Epithelial cell of esophagus (primary cell): ENCODE measurements at regions not wholly inside any gene's neighbourhood (a gene's known extent, or its start where the extent isn't known, plus 50 kb on each side); places are given as distances from the start of the nearest gene placed in this dataset.

Experiments used
- DNase-seq: peaks from one replicate; pipeline ENCODE4 v3.0.0; 2010; ENCODE audit warnings: low read depth
- H3K4me3 ChIP-seq: 2 replicates; pipeline ENCODE4 v1.5.1; 2011; ENCODE audit warnings: mild to moderate bottlenecking, low read length, control low read depth
- TF ChIP-seq, protein P1 (sequence below): IDR thresholded peaks from 2 replicates; pipeline ENCODE4 v1.5.1; 2011; ENCODE audit warnings: low read depth, mild to moderate bottlenecking, low read length, control low read depth, inconsistent platforms; ENCODE audit not compliant: insufficient read depth; ENCODE audit errors: missing control alignments

DNA sequence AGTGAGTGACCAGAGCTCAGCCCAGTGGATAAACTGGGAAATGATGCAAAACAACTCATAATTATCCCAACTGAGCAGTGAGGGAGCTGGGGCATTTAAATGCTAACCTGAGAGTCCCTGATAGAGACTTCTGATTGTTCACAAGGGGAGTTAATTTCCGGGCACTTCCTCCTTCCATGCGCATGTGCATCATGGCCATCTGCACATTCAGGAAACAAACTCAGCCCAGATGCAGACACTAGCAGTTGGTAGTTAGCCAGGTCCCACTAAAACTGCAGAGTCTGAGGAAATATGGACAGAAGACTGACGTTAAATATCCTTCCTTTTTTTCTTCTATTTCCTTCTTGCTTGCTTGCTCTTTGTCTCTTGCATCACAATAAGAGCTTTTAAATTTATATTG is 852.1 kb upstream of the LRRC4C start:
- no peak overlapping the region for H3K4me3 ChIP-seq
- TF ChIP-seq, protein P1, sequence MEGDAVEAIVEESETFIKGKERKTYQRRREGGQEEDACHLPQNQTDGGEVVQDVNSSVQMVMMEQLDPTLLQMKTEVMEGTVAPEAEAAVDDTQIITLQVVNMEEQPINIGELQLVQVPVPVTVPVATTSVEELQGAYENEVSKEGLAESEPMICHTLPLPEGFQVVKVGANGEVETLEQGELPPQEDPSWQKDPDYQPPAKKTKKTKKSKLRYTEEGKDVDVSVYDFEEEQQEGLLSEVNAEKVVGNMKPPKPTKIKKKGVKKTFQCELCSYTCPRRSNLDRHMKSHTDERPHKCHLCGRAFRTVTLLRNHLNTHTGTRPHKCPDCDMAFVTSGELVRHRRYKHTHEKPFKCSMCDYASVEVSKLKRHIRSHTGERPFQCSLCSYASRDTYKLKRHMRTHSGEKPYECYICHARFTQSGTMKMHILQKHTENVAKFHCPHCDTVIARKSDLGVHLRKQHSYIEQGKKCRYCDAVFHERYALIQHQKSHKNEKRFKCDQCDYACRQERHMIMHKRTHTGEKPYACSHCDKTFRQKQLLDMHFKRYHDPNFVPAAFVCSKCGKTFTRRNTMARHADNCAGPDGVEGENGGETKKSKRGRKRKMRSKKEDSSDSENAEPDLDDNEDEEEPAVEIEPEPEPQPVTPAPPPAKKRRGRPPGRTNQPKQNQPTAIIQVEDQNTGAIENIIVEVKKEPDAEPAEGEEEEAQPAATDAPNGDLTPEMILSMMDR = no peak
- DNase-seq = no peak

DNA sequence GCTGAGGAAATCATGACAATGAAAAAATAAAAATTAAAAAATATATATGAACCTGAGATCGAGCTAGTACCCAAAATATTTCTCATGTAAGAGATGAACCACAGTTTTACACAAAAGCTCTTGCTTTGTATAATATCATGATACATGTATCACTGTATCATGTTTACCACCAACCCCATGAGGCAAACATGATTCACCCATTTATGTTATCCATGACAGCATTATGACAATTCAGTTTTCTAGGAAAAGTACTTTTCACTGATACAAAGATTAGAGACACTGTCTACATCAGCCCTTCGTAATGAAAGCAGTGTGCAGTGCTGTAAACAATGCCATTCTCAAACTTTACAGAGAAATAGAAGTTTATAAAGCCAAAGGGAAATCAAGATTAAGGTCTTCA is 852.5 kb upstream of the LRRC4C start:
- no peak overlapping the region for H3K4me3 ChIP-seq
- TF ChIP-seq, protein P1 = no peak

DNA sequence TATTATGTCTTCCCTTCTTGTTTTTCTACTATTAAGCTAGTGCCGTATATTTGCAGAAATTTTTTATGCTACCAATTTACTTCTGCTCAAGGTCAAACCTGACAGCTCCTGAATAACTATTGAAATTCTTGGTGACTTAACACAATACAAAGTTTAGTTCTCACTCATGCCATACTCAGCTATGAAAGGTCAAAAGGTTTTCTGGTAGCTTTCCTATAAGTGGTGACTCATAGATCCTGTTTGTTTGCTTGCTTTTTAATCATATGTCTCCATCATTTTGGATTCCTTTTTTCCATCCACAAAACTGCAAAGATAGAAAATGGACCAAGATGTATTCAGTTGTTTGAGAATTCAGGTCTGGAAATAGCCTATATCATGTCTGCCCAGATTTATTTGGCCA is 855.8 kb upstream of the LRRC4C start:
- DNase-seq = peak; percentile 0
- TF ChIP-seq, protein P1 = no peak
- H3K4me3 ChIP-seq = no peak overlapping the region

More for the DNA sequence above, 852.5 kb upstream of the LRRC4C start:
- no peak for DNase-seq

DNA sequence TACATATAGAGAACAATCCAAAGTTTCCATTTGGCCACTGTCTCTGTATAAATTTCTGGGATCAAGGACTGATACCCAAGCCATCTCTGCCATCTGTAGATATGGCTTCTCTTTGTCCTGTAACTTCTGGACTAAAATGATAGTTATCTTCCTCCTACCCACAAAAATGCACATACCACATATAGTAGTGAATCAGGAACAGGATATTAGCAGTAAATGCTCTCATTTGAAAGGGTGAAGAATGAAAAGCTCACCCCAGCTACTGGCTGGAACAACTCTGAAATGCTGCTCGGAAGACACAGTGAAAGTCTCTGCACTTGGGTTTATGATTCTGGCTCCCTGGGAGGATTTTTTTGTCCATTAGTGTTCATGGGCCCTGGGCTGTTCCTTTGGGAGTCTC is 856.4 kb upstream of the LRRC4C start:
- no peak for DNase-seq
- no peak overlapping the region for H3K4me3 ChIP-seq
- TF ChIP-seq, protein P1 = no peak

DNA sequence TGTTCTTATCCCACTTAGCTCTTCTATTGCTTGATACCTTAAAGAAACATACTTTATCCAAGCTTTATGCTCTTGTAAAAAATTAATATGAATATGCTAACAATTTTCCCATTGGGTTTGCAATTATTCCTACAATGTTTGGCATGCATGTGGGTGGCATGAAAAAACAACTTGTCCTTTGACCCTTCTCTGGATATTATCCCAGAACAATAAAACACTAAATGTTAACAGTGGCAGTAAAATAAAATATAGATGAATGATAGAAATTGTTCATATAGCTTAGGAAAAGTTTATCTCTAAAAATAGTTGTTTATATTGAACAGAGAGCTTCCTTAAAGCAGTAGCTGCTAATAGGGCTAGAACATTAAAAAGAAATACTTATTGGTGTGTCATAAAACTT is 860.5 kb upstream of the LRRC4C start:
- TF ChIP-seq, protein P1 = no peak
- H3K4me3 ChIP-seq = no peak overlapping the region
- DNase-seq = no peak

DNA sequence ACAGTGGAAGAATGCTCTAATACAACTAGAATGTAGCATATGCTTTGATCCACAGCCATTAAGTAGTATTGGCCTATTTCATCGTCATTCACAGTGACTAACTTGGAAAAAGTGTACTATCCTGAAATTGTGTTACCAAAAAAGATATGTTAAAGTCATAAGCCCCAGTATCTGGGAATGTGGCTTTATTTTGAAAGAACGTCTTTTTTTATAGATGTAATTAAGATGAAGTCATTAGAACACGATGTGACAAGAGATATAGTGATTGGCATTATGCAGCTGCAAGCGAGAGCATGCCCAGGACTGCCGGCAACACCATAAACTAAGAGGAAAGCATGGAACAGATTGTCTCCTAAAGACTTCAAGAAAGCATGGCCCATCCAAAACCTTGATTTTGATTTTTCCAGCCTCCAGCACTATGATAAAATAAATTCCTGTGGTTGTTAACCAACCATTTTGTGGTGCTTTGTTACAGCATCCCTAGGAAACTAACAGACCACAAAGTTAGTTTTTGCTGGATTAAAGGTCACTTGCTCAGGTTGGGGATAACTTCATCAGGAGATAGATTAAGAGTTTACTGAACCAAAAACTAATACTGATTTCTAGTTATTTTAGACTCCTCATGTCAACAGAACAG is 870.6 kb upstream of the LRRC4C start:
- TF ChIP-seq, protein P1 = no peak

DNA sequence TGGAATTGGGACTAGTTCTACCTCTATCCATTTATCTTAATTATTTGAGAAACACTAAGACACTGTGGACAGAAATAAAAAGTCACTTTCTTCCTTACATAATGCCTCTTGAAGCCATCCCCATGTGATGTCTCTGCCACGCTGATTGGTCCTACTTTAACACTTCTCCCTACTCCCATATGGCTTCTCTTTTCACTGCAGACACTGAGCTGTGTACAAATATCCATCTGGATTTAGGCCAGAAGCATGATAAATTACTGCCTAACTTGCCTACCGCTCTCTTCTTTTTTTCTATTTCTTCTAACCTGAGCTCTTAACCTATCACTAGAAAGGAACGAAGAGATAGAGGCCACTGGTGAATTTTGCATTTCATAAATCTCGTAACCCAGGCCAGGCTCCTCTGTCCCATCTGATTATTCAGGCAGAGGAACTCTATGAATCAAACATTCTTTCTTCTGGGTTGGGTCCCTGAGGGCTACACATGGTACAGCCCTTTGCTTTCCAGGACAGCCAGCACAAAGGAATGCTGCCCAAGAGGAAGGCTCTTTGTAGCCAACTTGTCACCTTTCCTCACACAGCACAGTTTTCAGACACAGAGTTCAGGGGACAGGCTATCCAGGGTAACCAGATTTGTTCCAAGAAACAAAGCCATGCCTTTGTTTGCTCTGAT is 878.5 kb upstream of the LRRC4C start:
- DNase-seq = no peak
- TF ChIP-seq, protein P1 = no peak
- H3K4me3 ChIP-seq = no peak overlapping the region

More for the DNA sequence above, 870.6 kb upstream of the LRRC4C start:
- H3K4me3 ChIP-seq = no peak overlapping the region
- DNase-seq = no peak
